Small intestine (tissue), 7 donors: ENCODE measurements at regions not wholly inside any gene's neighbourhood (a gene's known extent, or its start where the extent isn't known, plus 50 kb on each side); places are given as distances from the start of the nearest gene placed in this dataset.
"Not testable (repeated sequence)": the region's sequence is repeated elsewhere in the genome, so short reads cannot be mapped to it uniquely, and the experiment has no call there.

Experiments used
- DNase-seq, 2 donors: peaks; one replicate each; pipeline versions ENCODE4 v3.0.0 to v3.0.0-alpha.2; 2013
- FAIRE-seq: peaks from 2 replicates; lab custom pipeline; 2012; peaks lifted over from hg19 to GRCh38; lab: Jason Lieb, UNC
- H3K27ac ChIP-seq, 3 donors: one replicate each; pipeline ENCODE4 v1.5.1; 2013; ENCODE audit warnings: low read length in 2 of 3, mild to moderate bottlenecking in 2 of 3, control low read depth in 1 of 3, inconsistent platforms in 1 of 3, low read depth in 1 of 3, moderate library complexity in 1 of 3
- H3K27me3 ChIP-seq, 3 donors: one replicate each; pipeline ENCODE4 v1.6.1; 2013; ENCODE audit warnings: low read length in 3 of 3, inconsistent platforms in 1 of 3; ENCODE audit not compliant: control insufficient read depth in 3 of 3, insufficient read depth in 3 of 3
- H3K36me3 ChIP-seq, 3 donors: one replicate each; pipeline ENCODE4 v1.6.1; 2013; ENCODE audit warnings: low read length in 3 of 3, inconsistent platforms in 1 of 3, low read depth in 1 of 3, mild to moderate bottlenecking in 1 of 3, moderate library complexity in 1 of 3; ENCODE audit not compliant: control insufficient read depth in 3 of 3, insufficient read depth in 2 of 3
- H3K4me1 ChIP-seq, 3 donors: one replicate each; pipeline ENCODE4 v1.6.1; 2013; ENCODE audit warnings: low read length in 2 of 3, inconsistent platforms in 1 of 3, low read depth in 1 of 3, mild to moderate bottlenecking in 1 of 3, moderate library complexity in 1 of 3; ENCODE audit not compliant: control insufficient read depth in 3 of 3, insufficient read depth in 2 of 3
- H3K4me3 ChIP-seq, 3 donors: one replicate each; pipeline ENCODE4 v1.5.1; 2013; ENCODE audit warnings: low read length in 3 of 3, control low read depth in 1 of 3, inconsistent platforms in 1 of 3, low read depth in 1 of 3, mild to moderate bottlenecking in 1 of 3, moderate library complexity in 1 of 3
- H3K9me3 ChIP-seq, 2 donors: one replicate each; pipeline ENCODE4 v1.6.1; 2013; ENCODE audit warnings: low read depth in 1 of 2, low read length in 1 of 2; ENCODE audit not compliant: control insufficient read depth in 2 of 2, insufficient read depth in 1 of 2
- WGBS, 3 donors: extraction: QIAGEN DNeasy Blood & Tissue Kit; methylation state at CpG; one replicate each; pipeline ENCODE4 v1.1.7; 2013; 5-methylcytosine and 5-hydroxymethylcytosine counted together
- donor health status: healthy with polysubstance abuse.
- donor health status: control.
- donor health status: control.
- donor health status: Bipolar disorder and iron deficiency.
- donor health status: healthy.

DNA sequence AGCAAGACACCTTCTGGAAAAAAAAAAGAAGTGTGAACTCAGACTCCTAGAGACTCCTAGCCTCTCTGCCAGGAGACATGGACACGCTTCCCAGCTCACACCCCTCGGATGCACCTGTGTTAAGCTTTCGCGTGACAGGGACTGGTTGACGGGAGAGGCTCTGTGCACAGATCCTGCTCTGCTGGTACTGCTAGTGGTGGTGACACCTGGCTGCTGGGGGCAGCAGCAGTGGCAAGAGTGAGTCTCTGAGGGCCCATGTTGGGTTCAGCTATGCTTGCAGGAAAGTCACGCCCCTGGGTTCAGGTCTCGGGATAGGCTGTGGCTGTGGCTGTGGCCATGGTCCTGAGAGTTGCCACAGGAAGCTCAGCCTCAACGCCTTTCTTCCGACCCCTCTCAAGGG, 81.1 kb downstream of the XRCC2 start:
- 76 to 91% (median 89%) methylated on average over 8 to 9 of the region's 9 CpGs for WGBS, 3 donors
- H3K27me3 ChIP-seq = no peaks in the 10 kb centered on the region
- H3K4me1 ChIP-seq = no peaks in the 10 kb centered on the region
- DNase-seq (no peak), FAIRE-seq (no peak)
- H3K9me3 ChIP-seq = no peaks in the 10 kb centered on the region
- no peak overlapping the region for H3K4me3 ChIP-seq
- no peak overlapping the region for H3K27ac ChIP-seq
- no peaks in the 10 kb centered on the region for H3K36me3 ChIP-seq

DNA sequence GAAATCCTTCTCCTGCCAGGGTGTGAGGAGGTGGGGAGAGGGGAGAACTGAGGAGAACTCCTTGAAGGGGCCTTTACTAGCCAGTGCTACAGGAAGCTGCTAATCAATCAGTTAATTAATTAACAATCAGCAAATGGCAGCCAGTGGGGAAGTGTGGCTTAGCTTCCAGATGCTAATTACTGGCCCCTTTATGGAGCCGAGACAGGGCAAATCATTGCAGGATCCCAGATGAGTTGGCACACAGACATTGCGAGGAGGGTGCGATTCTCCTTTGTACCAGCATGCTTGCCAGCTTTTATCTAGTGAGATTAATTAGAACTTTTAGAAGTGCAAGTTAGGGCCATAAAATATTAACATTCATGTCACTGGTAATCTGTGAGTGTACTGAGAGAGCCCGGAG, 84.0 kb downstream of the XRCC2 start:
- Histone ChIP-seq H3K9me3 (no peaks in the 10 kb centered on the region), H3K27me3 (no peaks in the 10 kb centered on the region), H3K36me3 (no peaks in the 10 kb centered on the region), H3K4me1 (no peaks in the 10 kb centered on the region), H3K27ac (no peak overlapping the region), H3K4me3 (no peak overlapping the region)
- 23 to 76% (median 39%) methylated on average over 4 of the region's 4 CpGs for WGBS, 3 donors
- DNase-seq (no peak), FAIRE-seq (no peak)

GRCh38 chr7:152590481-152590880, 85.5 kb downstream of the XRCC2 start:
- Histone ChIP-seq H3K27ac (no peak overlapping the region), H3K36me3 (no peaks in the 10 kb centered on the region), H3K9me3 (no peaks in the 10 kb centered on the region), H3K27me3 (no peaks in the 10 kb centered on the region), H3K4me1 (no peaks in the 10 kb centered on the region), H3K4me3 (no peak overlapping the region)
- 87 to 92% (median 90%) methylated on average over 6 of the region's 6 CpGs for WGBS, 3 donors
- no peak for FAIRE-seq
- DNase-seq = no peak

DNA sequence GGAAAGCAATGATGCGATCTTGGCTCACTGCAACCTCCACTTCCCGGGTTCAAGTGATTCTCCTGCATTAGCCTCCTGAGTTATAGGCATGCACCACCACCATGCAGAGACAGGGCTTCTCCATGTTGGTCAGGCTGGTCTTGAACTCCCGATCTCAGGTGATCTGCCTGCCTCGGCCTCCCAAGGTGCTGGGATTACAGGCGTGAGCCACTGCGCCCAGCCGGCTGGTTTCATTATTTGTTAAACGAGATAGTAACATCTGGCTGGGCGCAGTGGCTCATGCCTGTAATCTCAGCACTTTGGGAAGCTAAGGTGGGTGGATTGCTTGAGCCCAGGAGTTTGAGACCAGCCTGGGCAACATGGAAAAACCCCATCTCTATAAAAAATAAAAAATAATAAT, 86.1 kb downstream of the XRCC2 start:
- not testable (repeated sequence) for H3K4me1 ChIP-seq, H3K9me3 ChIP-seq, H3K36me3 ChIP-seq, FAIRE-seq, H3K27me3 ChIP-seq, DNase-seq, H3K27ac ChIP-seq, H3K4me3 ChIP-seq
- 90 to 95% (median 93%) methylated on average over 9 of the region's 9 CpGs for WGBS, 3 donors

DNA sequence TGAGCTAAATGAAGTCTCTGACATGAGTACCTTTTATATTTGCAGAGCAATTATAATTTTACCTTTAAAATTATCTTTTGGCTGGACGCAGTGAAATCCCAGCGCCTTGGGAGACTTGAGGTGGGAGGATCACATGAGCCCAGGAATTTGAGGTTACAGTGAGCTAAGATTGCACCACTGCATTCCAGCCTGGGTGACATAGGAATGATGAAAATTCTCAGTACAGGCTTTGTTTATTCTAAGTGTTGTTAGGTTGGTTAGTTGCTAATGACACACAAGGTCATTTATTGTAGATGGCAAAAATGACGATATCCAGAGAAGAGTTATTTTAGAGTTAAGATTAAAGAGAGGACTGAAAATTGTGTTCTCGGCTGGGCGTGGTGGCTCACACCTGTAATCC, 87.6 kb downstream of the XRCC2 start:
- FAIRE-seq = no peak
- no peaks in the 10 kb centered on the region for H3K27me3 ChIP-seq
- no peak overlapping the region for H3K27ac ChIP-seq
- 67 to 78% (median 68%) methylated on average over 5 of the region's 5 CpGs for WGBS, 3 donors
- no peaks in the 10 kb centered on the region for H3K36me3 ChIP-seq
- H3K9me3 ChIP-seq = no peaks in the 10 kb centered on the region
- no peak overlapping the region for H3K4me3 ChIP-seq
- no peaks in the 10 kb centered on the region for H3K4me1 ChIP-seq
- DNase-seq = peak in 1 of 2 donors; percentile 39

GRCh38 chr7:152587366-152587765, 88.6 kb downstream of the XRCC2 start:
- Histone ChIP-seq H3K36me3 (no peaks in the 10 kb centered on the region), H3K4me1 (no peaks in the 10 kb centered on the region), H3K27ac (no peak overlapping the region), H3K27me3 (no peaks in the 10 kb centered on the region), H3K9me3 (no peaks in the 10 kb centered on the region), H3K4me3 (no peak overlapping the region)
- WGBS, 3 donors = 81 to 91% (median 90%) methylated on average over 1 of the region's 1 CpG
- DNase-seq (no peak), FAIRE-seq (no peak)

DNA sequence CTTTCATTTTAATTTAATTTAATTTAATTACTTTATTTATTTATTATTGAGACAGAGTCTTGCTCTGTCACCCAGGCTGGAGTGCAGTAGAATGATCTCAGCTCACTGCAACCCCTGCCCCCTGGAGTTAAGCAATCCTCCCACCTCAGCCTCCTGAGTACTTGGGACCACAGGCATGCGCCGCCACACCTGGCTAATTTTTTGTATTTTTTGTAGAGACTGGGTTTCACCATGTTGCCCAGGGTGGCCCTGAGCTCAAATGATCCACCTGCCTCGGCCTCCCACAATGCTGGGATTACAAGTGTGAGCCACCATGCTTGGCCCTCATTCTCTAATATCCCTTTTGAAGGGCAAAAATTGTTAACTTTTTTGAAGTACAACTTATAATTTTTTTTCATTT, 92.9 kb downstream of the XRCC2 start:
- DNase-seq (no peak), FAIRE-seq (no peak)
- 77 to 94% (median 87%) methylated on average over 3 of the region's 3 CpGs for WGBS, 3 donors
- Histone ChIP-seq H3K4me3 (no peak overlapping the region), H3K27ac (no peak overlapping the region), H3K27me3 (no peaks in the 10 kb centered on the region), H3K4me1 (no peaks in the 10 kb centered on the region), H3K9me3 (no peaks in the 10 kb centered on the region), H3K36me3 (no peaks in the 10 kb centered on the region)

- H3K27ac ChIP-seq = no peak overlapping the region
- H3K4me1 ChIP-seq = peaks cover 0 to 12% (median 0%) of the 10 kb centered on the region in 3 donors
- FAIRE-seq (no peak), DNase-seq (no peak)
- no peaks in the 10 kb centered on the region for H3K36me3 ChIP-seq
- 69 to 82% (median 79%) methylated on average over 10 of the region's 10 CpGs for WGBS, 3 donors
- no peaks in the 10 kb centered on the region for H3K27me3 ChIP-seq
- H3K4me3 ChIP-seq = no peak overlapping the region
- peaks cover 0 to 10% of the 10 kb centered on the region in 2 donors for H3K9me3 ChIP-seq
Measured at GRCh38 chr7:152579070-152579469, 96.9 kb downstream of the XRCC2 start.

DNA sequence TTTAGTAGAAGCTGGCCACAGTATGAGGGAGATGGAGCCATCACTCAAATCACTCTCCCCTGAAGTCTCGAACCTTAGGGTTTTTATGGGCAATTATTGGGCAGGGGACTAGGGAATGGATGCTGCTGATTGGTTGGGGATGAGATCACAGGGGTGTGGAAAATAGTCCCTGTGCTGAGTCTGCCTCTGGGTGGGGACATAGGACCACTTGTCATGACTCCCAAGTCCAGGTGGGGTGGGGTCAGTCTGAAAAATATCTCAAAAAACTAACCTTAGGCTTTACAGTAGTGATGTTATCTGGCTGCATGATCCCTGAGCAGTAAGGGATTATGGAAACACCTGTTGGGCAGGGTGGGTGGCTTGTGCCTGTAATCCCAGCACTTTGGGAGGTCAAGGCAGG, 98.6 kb downstream of the XRCC2 start:
- Histone ChIP-seq H3K9me3 (peaks cover 0 to 10% of the 10 kb centered on the region in 2 donors), H3K27me3 (no peaks in the 10 kb centered on the region), H3K36me3 (no peaks in the 10 kb centered on the region), H3K27ac (no peak overlapping the region), H3K4me1 (peaks cover 0 to 12% (median 0%) of the 10 kb centered on the region in 3 donors), H3K4me3 (no peak overlapping the region)
- WGBS, 3 donors = 47 to 89% (median 83%) methylated on average over 1 of the region's 1 CpG
- FAIRE-seq (no peak), DNase-seq (no peak)
